Thoracic aorta (tissue), 2 donors: ENCODE measurements at regions not wholly inside any gene's neighbourhood (a gene's known extent, or its start where the extent isn't known, plus 50 kb on each side); places are given as distances from the start of the nearest gene placed in this dataset.

Experiments used
- ATAC-seq: fragments of 150-250 bp; one replicate; pipeline ENCODE4 v1.8.0; 2017; ENCODE audit warnings: low read depth; ENCODE audit not compliant: insufficient number of reproducible peaks, low FRiP score
- DNase-seq: peaks from one replicate; pipeline ENCODE4 v3.0.0-alpha.2; 2020; ENCODE audit warnings: low spot score
- H3K27ac ChIP-seq, 2 donors: fragments of 200-600 bp; sonication (generic); 1 replicate in 1 of 2; 2 replicates in 1 of 2; pipeline ENCODE4 v1.5.1; 2016; ENCODE audit warnings: mild to moderate bottlenecking in 2 of 2, moderate library complexity in 2 of 2
- H3K27me3 ChIP-seq: fragments of 200-600 bp; sonication (generic); replicated peaks from 2 replicates; pipeline ENCODE4 v1.6.0; 2016; ENCODE audit warnings: mild to moderate bottlenecking; ENCODE audit not compliant: insufficient read depth
- H3K36me3 ChIP-seq: fragments of 200-600 bp; sonication (generic); one replicate; pipeline ENCODE4 v1.5.1; 2016
- H3K4me1 ChIP-seq, 2 donors: fragments of 200-600 bp; sonication (generic); 1 replicate in 1 of 2; 2 replicates in 1 of 2; pipeline versions ENCODE4 v1.5.1 to v1.6.0; 2016; ENCODE audit warnings: low read depth in 2 of 2, mild to moderate bottlenecking in 1 of 2; ENCODE audit not compliant: control insufficient read depth in 1 of 2
- H3K4me3 ChIP-seq: fragments of 200-600 bp; sonication (generic); 2 replicates; pipeline ENCODE4 v1.5.1; 2016; ENCODE audit warnings: mild to moderate bottlenecking
- H3K9me3 ChIP-seq: fragments of 200-600 bp; sonication (generic); 2 replicates; pipeline ENCODE4 v1.5.1; 2016
- CTCF ChIP-seq: fragments of 200-600 bp; sonication (generic); IDR thresholded peaks from one replicate; pipeline ENCODE4 v1.5.1; 2019; ENCODE audit warnings: antibody characterized with exemption

GRCh38 chr3:87044409-87044808 lies 53.5 kb upstream of the VGLL3 start:
- Histone ChIP-seq H3K4me1 (no peaks in the 10 kb centered on the region), H3K27me3 (no peaks in the 10 kb centered on the region), H3K4me3 (no peak overlapping the region), H3K27ac (no peak overlapping the region), H3K9me3 (no peaks in the 10 kb centered on the region), H3K36me3 (no peaks in the 10 kb centered on the region)
- DNase-seq (no peak), ATAC-seq (no peak)
- TF ChIP-seq CTCF: no peak

GRCh38 chr3:87041191-87041590 lies 50.2 kb upstream of the VGLL3 start:
- Histone ChIP-seq H3K27me3 (no peaks in the 10 kb centered on the region), H3K36me3 (no peaks in the 10 kb centered on the region), H3K9me3 (no peaks in the 10 kb centered on the region), H3K27ac (no peak overlapping the region), H3K4me3 (no peak overlapping the region), H3K4me1 (no peaks in the 10 kb centered on the region)
- ATAC-seq: no peak
- TF ChIP-seq CTCF: no peak
- no peak for DNase-seq
